Chondrocyte (in vitro differentiated cells): ENCODE measurements at regions not wholly inside any gene's neighbourhood (a gene's known extent, or its start where the extent isn't known, plus 50 kb on each side); places are given as distances from the start of the nearest gene placed in this dataset.

Source experiments
- DNase-seq: peaks from one replicate; pipeline ENCODE4 v3.0.0; 2021; ENCODE audit warnings: mixed read lengths, low spot score
- H3K27ac Mint-ChIP-seq: one replicate; pipeline ENCODE4 v1.8.0; 2021; ENCODE audit warnings: mild to moderate bottlenecking, moderate library complexity, mixed read lengths; ENCODE audit not compliant: unreplicated experiment
- H3K27me3 Mint-ChIP-seq: 2 replicates; pipeline ENCODE4 v1.8.0; 2021; ENCODE audit warnings: low read depth, mixed read lengths
- H3K36me3 Mint-ChIP-seq: 2 replicates; pipeline ENCODE4 v1.8.0; 2021; ENCODE audit warnings: low read depth, mixed read lengths
- H3K4me1 Mint-ChIP-seq: 2 replicates; pipeline ENCODE4 v1.8.0; 2021; ENCODE audit warnings: low read depth, mild to moderate bottlenecking, mixed read lengths
- H3K4me3 Mint-ChIP-seq: one replicate; pipeline ENCODE4 v1.8.0; 2021; ENCODE audit warnings: mild to moderate bottlenecking, moderate library complexity, mixed read lengths; ENCODE audit not compliant: unreplicated experiment
- H3K9me3 Mint-ChIP-seq: 2 replicates; pipeline ENCODE4 v1.8.0; 2021; ENCODE audit warnings: low read depth, mixed read lengths
- TF ChIP-seq, protein P1 (sequence below): fragments of 200-600 bp; sonication (generic); IDR thresholded peaks from 2 replicates; pipeline ENCODE4 v1.5.0; 2021; ENCODE audit warnings: antibody characterized with exemption, mild to moderate bottlenecking, moderate library complexity

DNA sequence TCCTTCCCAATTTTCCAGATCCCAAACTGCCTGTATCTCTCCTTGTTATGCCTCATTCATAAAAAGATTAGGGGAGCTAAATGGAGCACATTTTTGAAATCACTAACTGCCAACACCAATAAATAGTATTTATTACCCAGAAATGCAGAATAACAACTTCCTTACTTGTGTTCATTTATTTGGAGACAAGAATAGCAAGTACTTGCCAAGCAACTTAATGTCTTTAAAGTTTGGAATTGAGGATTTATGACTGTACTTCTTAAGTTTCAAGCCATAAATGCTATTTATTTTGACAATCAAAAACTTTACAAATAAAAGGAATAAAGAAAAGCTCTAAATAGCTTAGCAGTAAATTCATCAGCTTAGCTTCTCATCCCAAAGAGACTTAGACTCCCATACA, 626.1 kb upstream of the NOVA1 start:
- Mint-ChIP-seq H3K4me3 (no peak overlapping the region), H3K27ac (no peak overlapping the region), H3K27me3 (no peaks in the 10 kb centered on the region), H3K4me1 (no peaks in the 10 kb centered on the region), H3K9me3 (peaks cover 29% of the 10 kb centered on the region), H3K36me3 (no peaks in the 10 kb centered on the region)
- TF ChIP-seq, protein P1, sequence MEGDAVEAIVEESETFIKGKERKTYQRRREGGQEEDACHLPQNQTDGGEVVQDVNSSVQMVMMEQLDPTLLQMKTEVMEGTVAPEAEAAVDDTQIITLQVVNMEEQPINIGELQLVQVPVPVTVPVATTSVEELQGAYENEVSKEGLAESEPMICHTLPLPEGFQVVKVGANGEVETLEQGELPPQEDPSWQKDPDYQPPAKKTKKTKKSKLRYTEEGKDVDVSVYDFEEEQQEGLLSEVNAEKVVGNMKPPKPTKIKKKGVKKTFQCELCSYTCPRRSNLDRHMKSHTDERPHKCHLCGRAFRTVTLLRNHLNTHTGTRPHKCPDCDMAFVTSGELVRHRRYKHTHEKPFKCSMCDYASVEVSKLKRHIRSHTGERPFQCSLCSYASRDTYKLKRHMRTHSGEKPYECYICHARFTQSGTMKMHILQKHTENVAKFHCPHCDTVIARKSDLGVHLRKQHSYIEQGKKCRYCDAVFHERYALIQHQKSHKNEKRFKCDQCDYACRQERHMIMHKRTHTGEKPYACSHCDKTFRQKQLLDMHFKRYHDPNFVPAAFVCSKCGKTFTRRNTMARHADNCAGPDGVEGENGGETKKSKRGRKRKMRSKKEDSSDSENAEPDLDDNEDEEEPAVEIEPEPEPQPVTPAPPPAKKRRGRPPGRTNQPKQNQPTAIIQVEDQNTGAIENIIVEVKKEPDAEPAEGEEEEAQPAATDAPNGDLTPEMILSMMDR: no peak
- no peak for DNase-seq

DNA sequence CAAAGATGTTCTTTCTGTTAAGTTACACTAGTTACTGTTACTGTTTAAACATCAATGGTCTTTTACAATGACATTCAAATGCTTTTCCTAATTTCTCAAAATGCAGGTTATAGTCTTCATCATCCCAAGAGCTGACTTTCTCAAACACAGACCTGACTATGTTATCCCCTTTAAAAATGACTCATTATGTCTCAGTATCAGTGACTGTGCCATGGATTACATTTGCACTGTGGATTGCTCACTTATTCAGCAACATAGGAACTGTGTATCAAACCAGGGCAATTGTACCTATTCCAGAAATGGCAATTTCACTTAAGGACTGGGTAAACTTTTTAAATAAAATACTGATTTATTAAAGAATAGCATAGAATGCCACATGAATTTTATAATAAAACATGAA, 630.2 kb upstream of the NOVA1 start:
- TF ChIP-seq, protein P1: no peak
- Mint-ChIP-seq H3K4me1 (no peaks in the 10 kb centered on the region), H3K36me3 (no peaks in the 10 kb centered on the region), H3K27me3 (no peaks in the 10 kb centered on the region), H3K9me3 (peaks cover 16% of the 10 kb centered on the region), H3K27ac (no peak overlapping the region), H3K4me3 (no peak overlapping the region)
- no peak for DNase-seq

DNA sequence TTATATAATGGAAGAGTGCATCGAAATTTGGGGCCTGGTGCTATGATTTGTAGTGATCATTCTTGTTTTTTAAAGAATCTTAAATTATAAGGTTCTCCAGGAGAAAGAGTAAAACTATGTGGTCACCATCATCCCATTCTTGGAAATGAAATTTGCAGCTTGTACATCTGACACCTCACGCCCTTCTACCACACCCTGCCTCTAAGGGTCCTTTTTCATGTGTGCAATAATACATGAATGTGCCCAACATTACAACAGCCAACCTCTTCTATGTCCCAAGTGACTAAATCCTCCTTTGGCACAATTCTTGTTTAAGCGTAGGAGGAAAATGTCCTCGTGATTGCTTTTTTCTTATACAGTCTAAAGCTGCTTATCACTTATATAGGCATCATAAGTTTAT, 636.5 kb upstream of the NOVA1 start:
- Mint-ChIP-seq H3K27me3 (no peaks in the 10 kb centered on the region), H3K27ac (no peak overlapping the region), H3K4me3 (no peak overlapping the region), H3K36me3 (no peaks in the 10 kb centered on the region), H3K9me3 (peaks cover 16% of the 10 kb centered on the region), H3K4me1 (no peaks in the 10 kb centered on the region)
- DNase-seq: no peak
- TF ChIP-seq, protein P1: no peak

DNA sequence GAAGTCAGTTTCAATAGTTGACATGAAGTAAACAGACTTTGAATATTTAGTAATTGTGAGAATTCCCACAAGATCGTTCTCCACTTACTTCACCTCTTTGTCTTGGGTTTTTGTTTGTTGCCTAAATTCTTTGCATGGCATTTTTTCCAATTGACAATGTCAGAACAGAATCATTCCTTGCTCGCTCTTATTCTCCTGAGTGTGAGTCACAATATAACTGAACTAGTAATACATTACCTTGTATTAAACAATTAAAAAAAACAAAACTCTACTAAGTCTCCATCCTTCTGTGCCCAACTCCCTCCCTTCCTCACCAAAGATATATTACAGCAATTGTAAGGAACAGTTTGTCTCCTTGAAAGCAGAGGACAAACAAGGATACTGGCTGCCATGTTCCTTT, 638.8 kb upstream of the NOVA1 start:
- DNase-seq: no peak
- peaks cover 23% of the 10 kb centered on the region for H3K9me3 Mint-ChIP-seq
- no peak overlapping the region for H3K27ac Mint-ChIP-seq
- TF ChIP-seq, protein P1: no peak
- H3K27me3 Mint-ChIP-seq: no peaks in the 10 kb centered on the region
- no peak overlapping the region for H3K4me3 Mint-ChIP-seq
- H3K4me1 Mint-ChIP-seq: no peaks in the 10 kb centered on the region
- H3K36me3 Mint-ChIP-seq: no peaks in the 10 kb centered on the region

DNA sequence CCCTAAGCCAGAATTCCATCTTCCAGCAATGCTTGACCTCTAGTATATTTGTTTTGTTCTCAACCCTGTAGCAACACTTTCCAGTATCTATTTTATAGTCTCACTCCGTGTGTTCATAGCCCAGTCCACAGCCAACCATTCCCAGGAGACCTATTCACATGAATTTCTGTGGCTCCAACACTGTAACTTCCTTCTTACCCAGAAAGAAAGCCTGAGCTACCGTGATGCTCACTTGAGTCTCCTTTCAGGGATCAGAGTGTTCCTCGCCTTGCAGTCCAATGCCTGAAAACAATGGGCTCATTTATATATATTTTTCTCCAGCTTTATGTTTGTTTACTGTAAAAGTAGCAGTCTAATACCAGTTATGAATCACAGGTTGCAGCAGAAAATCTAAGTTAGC, 645.0 kb upstream of the NOVA1 start:
- Mint-ChIP-seq H3K4me1 (no peaks in the 10 kb centered on the region), H3K36me3 (no peaks in the 10 kb centered on the region), H3K4me3 (no peak overlapping the region), H3K27me3 (no peaks in the 10 kb centered on the region), H3K9me3 (peaks cover 21% of the 10 kb centered on the region), H3K27ac (no peak overlapping the region)
- no peak for DNase-seq
- TF ChIP-seq, protein P1: no peak
